ENCODE measurements at regions not wholly inside any gene's neighbourhood (a gene's known extent, or its start where the extent isn't known, plus 50 kb on each side); places are given as distances from the start of the nearest gene placed in this dataset.

DNA sequence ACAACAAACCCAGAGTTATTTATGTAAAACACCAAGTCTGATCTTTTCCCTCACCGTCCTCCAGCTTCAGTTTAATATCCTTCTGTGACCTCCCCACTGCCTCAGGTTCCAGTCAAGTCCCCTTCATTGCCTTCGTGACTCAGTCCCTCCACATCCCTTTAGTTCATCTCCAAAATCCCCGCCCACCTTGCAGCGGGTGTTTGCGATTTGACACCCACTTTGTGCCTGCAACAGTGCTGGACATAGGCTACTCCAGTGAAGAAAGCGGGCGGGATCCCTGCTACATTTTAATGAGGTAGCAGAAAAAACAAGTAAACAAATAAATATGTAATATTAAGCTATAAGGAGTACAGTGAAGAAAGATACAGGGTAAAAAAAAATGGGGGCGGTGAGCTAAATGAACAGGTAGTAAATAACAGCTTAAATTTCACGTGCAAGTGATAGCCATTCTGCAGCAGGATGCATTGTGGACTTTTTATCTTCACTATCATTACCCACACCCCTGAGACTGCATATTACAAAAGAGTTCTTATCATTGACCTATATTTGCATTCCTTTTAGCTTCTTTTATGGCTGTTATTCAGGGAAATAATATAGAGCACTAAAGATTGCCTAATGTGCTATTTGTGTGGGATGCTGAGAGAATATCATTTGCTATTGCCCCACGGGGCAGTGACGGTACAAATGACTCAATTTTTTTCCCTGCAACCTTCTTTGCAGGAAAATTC lies 222.8 kb upstream of the NUDT4 start:
- no peak for TF ChIP-seq EZH2phosphoT487 (IDR thresholded peaks at IDR 0.05; ENCODE audit: unreplicated experiment)
- TF ChIP-seq, protein P1, sequence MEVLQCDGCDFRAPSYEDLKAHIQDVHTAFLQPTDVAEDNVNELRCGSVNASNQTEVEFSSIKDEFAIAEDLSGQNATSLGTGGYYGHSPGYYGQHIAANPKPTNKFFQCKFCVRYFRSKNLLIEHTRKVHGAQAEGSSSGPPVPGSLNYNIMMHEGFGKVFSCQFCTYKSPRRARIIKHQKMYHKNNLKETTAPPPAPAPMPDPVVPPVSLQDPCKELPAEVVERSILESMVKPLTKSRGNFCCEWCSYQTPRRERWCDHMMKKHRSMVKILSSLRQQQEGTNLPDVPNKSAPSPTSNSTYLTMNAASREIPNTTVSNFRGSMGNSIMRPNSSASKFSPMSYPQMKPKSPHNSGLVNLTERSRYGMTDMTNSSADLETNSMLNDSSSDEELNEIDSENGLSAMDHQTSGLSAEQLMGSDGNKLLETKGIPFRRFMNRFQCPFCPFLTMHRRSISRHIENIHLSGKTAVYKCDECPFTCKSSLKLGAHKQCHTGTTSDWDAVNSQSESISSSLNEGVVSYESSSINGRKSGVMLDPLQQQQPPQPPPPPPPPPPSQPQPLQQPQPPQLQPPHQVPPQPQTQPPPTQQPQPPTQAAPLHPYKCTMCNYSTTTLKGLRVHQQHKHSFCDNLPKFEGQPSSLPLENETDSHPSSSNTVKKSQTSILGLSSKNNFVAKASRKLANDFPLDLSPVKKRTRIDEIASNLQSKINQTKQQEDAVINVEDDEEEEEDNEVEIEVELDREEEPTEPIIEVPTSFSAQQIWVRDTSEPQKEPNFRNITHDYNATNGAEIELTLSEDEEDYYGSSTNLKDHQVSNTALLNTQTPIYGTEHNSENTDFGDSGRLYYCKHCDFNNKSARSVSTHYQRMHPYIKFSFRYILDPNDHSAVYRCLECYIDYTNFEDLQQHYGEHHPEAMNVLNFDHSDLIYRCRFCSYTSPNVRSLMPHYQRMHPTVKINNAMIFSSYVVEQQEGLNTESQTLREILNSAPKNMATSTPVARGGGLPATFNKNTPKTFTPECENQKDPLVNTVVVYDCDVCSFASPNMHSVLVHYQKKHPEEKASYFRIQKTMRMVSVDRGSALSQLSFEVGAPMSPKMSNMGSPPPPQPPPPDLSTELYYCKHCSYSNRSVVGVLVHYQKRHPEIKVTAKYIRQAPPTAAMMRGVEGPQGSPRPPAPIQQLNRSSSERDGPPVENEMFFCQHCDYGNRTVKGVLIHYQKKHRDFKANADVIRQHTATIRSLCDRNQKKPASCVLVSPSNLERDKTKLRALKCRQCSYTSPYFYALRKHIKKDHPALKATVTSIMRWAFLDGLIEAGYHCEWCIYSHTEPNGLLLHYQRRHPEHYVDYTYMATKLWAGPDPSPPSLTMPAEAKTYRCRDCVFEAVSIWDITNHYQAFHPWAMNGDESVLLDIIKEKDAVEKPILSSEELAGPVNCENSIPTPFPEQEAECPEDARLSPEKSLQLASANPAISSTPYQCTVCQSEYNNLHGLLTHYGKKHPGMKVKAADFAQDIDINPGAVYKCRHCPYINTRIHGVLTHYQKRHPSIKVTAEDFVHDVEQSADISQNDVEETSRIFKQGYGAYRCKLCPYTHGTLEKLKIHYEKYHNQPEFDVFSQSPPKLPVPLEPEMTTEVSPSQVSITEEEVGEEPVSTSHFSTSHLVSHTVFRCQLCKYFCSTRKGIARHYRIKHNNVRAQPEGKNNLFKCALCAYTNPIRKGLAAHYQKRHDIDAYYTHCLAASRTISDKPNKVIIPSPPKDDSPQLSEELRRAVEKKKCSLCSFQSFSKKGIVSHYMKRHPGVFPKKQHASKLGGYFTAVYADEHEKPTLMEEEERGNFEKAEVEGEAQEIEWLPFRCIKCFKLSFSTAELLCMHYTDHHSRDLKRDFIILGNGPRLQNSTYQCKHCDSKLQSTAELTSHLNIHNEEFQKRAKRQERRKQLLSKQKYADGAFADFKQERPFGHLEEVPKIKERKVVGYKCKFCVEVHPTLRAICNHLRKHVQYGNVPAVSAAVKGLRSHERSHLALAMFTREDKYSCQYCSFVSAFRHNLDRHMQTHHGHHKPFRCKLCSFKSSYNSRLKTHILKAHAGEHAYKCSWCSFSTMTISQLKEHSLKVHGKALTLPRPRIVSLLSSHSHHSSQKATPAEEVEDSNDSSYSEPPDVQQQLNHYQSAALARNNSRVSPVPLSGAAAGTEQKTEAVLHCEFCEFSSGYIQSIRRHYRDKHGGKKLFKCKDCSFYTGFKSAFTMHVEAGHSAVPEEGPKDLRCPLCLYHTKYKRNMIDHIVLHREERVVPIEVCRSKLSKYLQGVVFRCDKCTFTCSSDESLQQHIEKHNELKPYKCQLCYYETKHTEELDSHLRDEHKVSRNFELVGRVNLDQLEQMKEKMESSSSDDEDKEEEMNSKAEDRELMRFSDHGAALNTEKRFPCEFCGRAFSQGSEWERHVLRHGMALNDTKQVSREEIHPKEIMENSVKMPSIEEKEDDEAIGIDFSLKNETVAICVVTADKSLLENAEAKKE (CRISPR knock-in tag; IDR thresholded peaks at IDR 0.05) = no peak
- TF ChIP-seq, protein P2, sequence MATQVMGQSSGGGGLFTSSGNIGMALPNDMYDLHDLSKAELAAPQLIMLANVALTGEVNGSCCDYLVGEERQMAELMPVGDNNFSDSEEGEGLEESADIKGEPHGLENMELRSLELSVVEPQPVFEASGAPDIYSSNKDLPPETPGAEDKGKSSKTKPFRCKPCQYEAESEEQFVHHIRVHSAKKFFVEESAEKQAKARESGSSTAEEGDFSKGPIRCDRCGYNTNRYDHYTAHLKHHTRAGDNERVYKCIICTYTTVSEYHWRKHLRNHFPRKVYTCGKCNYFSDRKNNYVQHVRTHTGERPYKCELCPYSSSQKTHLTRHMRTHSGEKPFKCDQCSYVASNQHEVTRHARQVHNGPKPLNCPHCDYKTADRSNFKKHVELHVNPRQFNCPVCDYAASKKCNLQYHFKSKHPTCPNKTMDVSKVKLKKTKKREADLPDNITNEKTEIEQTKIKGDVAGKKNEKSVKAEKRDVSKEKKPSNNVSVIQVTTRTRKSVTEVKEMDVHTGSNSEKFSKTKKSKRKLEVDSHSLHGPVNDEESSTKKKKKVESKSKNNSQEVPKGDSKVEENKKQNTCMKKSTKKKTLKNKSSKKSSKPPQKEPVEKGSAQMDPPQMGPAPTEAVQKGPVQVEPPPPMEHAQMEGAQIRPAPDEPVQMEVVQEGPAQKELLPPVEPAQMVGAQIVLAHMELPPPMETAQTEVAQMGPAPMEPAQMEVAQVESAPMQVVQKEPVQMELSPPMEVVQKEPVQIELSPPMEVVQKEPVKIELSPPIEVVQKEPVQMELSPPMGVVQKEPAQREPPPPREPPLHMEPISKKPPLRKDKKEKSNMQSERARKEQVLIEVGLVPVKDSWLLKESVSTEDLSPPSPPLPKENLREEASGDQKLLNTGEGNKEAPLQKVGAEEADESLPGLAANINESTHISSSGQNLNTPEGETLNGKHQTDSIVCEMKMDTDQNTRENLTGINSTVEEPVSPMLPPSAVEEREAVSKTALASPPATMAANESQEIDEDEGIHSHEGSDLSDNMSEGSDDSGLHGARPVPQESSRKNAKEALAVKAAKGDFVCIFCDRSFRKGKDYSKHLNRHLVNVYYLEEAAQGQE (IDR thresholded peaks at IDR 0.05; ENCODE audit: unreplicated experiment) = no peak
- TF ChIP-seq EZH2 (IDR thresholded peaks at IDR 0.05; ENCODE audit: low read depth, unreplicated experiment) = no peak
- TF ChIP-seq ZNF331 (CRISPR knock-in tag; IDR thresholded peaks at IDR 0.05; ENCODE audit: low read depth) = no peak
- TF ChIP-seq, protein P3, sequence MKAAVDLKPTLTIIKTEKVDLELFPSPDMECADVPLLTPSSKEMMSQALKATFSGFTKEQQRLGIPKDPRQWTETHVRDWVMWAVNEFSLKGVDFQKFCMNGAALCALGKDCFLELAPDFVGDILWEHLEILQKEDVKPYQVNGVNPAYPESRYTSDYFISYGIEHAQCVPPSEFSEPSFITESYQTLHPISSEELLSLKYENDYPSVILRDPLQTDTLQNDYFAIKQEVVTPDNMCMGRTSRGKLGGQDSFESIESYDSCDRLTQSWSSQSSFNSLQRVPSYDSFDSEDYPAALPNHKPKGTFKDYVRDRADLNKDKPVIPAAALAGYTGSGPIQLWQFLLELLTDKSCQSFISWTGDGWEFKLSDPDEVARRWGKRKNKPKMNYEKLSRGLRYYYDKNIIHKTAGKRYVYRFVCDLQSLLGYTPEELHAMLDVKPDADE (IDR thresholded peaks at IDR 0.05) = no peak
- no peak for TF ChIP-seq CREB1 (CRISPR knock-in tag; IDR thresholded peaks at IDR 0.05; ENCODE audit: low read depth)
- TF ChIP-seq POLR2AphosphoS5 (IDR thresholded peaks at IDR 0.05; ENCODE audit: low read depth) = no peak
- no peak for TF ChIP-seq JUNB (IDR thresholded peaks at IDR 0.05; ENCODE audit: unreplicated experiment)
- TF ChIP-seq ZNF114 (CRISPR knock-in tag; IDR thresholded peaks at IDR 0.05) = no peak
- TF ChIP-seq, protein P4, sequence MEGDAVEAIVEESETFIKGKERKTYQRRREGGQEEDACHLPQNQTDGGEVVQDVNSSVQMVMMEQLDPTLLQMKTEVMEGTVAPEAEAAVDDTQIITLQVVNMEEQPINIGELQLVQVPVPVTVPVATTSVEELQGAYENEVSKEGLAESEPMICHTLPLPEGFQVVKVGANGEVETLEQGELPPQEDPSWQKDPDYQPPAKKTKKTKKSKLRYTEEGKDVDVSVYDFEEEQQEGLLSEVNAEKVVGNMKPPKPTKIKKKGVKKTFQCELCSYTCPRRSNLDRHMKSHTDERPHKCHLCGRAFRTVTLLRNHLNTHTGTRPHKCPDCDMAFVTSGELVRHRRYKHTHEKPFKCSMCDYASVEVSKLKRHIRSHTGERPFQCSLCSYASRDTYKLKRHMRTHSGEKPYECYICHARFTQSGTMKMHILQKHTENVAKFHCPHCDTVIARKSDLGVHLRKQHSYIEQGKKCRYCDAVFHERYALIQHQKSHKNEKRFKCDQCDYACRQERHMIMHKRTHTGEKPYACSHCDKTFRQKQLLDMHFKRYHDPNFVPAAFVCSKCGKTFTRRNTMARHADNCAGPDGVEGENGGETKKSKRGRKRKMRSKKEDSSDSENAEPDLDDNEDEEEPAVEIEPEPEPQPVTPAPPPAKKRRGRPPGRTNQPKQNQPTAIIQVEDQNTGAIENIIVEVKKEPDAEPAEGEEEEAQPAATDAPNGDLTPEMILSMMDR (conservative IDR thresholded peaks at IDR 0.05; ENCODE audit: low read depth in 2 of 2) = no peak
- TF ChIP-seq STAT1 (IDR thresholded peaks at IDR 0.05; ENCODE audit: unreplicated experiment) = no peak
- no peak for TF ChIP-seq NANOG (IDR thresholded peaks at IDR 0.05; ENCODE audit: borderline replicate concordance)
- ATAC-seq = no peak
- H3K4me1 Mint-ChIP-seq = no peaks in the 10 kb centered on the region
- Histone ChIP-seq H2AFZ (0 out of 2 replicates have a peak overlapping the region, but pooled peaks have one; percentile 49), H3K4me1 (ENCODE audit: insufficient read depth) (no peaks in the 10 kb centered on the region), H3K9me2 (ENCODE audit: insufficient read depth) (0 out of 2 replicates have a peak, but pooled peaks cover 3% of the 10 kb centered on the region), H3K27me3 (ENCODE audit: insufficient read depth) (no peaks in the 10 kb centered on the region), H3K79me2 (replicated peaks; ENCODE audit: insufficient read depth) (no peaks in the 10 kb centered on the region), H3K4me2 (no peak overlapping the region), H3K27ac (ENCODE audit: low read depth) (no peak overlapping the region), H3K36me3 (ENCODE audit: insufficient read depth) (no peaks in the 10 kb centered on the region), H3K4me3 (no peak overlapping the region), H3F3A (replicated peaks; ENCODE audit: low read depth) (no peaks in the 10 kb centered on the region), H4K20me1 (replicated peaks; ENCODE audit: insufficient read depth) (no peaks in the 10 kb centered on the region)
- peaks cover 4% of the 10 kb centered on the region; the same call in 2 of the 3 replicates for H3K36me3 Mint-ChIP-seq (ENCODE audit: low read depth)
- peaks cover 2% of the 10 kb centered on the region for H3K27me3 Mint-ChIP-seq (ENCODE audit: insufficient read depth, low read depth, poor library complexity)
- H3K9me3 Mint-ChIP-seq = peaks cover 20% of the 10 kb centered on the region
- H3K4me3 Mint-ChIP-seq = no peak overlapping the region
- H3K27ac Mint-ChIP-seq = no peak overlapping the region
- DNase-seq (ENCODE audit: low spot score) = no peak
